ENCODE measurements at regions not wholly inside any gene's neighbourhood (a gene's known extent, or its start where the extent isn't known, plus 50 kb on each side); places are given as distances from the start of the nearest gene placed in this dataset.

- TF ChIP-seq ZFX (IDR thresholded peaks at IDR 0.05; ENCODE audit: borderline replicate concordance) (no peak), CTCF (IDR thresholded peaks at IDR 0.05) (no peak)
- H3K27ac ChIP-seq: no peak overlapping the region
Measured at GRCh38 chr7:20931739-20932138, 145.1 kb upstream of the SP8 start.

- no peak for TF ChIP-seq CTCF (IDR thresholded peaks at IDR 0.05)
- no peak for TF ChIP-seq ZFX (IDR thresholded peaks at IDR 0.05; ENCODE audit: borderline replicate concordance)
- no peak overlapping the region for H3K27ac ChIP-seq
Measured at GRCh38 chr7:20932785-20933527, 146.3 kb upstream of the SP8 start.

GRCh38 chr7:20945451-20945850 lies 158.8 kb upstream of the SP8 start:
- TF ChIP-seq ZFX (IDR thresholded peaks at IDR 0.05; ENCODE audit: borderline replicate concordance): no peak
- TF ChIP-seq CTCF (IDR thresholded peaks at IDR 0.05): no peak
- no peak overlapping the region for H3K27ac ChIP-seq

DNA sequence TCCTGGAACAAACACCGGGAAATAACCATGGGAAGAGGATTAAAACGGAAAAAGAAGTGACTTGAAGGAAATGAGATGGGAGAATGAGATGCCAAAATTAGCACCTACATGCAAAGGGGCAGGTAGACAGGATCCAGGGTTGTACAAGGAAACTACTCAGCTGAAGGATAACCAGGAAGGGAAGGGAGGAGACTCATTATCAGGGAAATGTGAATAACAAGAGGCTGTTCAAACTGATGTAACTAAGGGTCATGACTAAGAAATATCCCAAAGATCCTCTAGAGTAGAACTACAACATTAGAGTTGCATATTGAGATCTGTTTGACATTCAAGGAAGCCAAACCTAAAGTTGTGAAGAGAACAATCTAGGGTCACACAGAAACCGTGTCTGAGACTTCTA lies 166.2 kb upstream of the SP8 start:
- H3K27ac ChIP-seq: no peak overlapping the region
- TF ChIP-seq CTCF (IDR thresholded peaks at IDR 0.05): no peak
- TF ChIP-seq ZFX (IDR thresholded peaks at IDR 0.05; ENCODE audit: borderline replicate concordance): no peak

DNA sequence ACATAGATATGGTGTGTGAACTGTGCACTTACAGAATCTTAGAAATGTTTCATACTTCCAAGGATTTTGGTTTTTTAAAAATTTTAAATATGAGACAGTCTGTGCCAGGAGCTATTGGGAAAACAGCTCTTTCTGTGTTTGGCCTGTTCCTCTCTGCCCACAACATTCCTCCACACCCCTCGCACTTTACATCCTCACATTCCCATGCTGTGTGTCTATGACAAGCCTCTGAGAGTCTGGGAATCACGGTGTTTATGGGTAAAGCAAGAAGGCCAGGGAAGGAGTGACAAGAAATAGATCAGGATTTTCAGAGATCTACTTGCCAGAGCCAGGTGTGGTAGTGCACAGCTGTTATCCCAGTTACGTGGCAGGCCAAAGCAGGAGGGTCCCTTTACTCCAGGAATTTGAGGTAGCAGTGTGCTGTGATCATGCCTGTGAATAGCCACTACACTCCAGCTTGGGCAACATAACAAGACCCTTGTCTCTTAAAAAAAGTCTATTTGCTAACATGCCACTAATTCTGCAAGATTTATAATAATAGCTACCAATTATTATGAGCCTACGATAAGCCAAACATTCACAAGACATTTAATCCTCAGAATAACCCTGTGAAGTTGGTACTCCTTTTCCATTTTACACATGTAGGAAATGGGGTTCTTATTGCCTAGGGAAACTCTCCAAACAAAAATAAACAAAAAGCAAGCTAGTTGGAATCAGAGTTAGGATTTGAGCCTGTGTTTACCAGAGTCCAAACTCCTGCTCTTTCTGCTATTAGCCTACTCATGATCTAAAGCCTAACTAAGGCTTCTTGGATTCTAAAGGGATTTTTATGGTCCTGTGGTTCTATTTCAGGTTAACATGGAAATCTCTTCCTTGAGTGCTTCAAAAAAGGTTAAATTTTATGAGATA lies 168.3 kb upstream of the SP8 start:
- H3K27ac ChIP-seq: no peak overlapping the region
- no peak for TF ChIP-seq CTCF (IDR thresholded peaks at IDR 0.05)
- TF ChIP-seq ZFX (IDR thresholded peaks at IDR 0.05; ENCODE audit: borderline replicate concordance): no peak

- TF ChIP-seq CTCF (IDR thresholded peaks at IDR 0.05): no peak
- TF ChIP-seq ZFX (IDR thresholded peaks at IDR 0.05; ENCODE audit: borderline replicate concordance): no peak
- peak overlapping the region; percentile 37 for H3K27ac ChIP-seq
Measured at GRCh38 chr7:20958572-20958971, 171.9 kb upstream of the SP8 start.

DNA sequence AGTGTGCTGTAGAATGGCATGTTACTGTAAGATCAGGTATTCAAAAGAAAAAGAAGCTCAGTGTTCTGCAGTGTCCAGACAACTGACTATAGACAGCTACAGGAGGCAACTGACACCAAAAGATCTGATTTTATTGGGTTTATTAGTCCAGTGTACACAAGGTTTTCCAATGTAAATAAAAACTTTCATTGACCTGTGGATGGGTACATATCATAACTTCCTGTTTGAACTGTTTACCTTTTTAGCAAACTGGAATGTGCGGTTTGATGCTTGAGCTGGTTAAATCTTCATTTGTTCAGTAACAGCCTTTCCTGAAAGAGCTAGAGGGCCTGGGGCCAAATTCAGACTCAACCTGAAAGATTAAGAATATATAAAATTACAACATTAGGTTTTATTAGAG lies 172.6 kb upstream of the SP8 start:
- no peak for TF ChIP-seq ZFX (IDR thresholded peaks at IDR 0.05; ENCODE audit: borderline replicate concordance)
- TF ChIP-seq CTCF (IDR thresholded peaks at IDR 0.05): no peak
- peak overlapping the region; percentile 37 for H3K27ac ChIP-seq
